ENCODE measurements at regions not wholly inside any gene's neighbourhood (a gene's known extent, or its start where the extent isn't known, plus 50 kb on each side); places are given as distances from the start of the nearest gene placed in this dataset.

DNA sequence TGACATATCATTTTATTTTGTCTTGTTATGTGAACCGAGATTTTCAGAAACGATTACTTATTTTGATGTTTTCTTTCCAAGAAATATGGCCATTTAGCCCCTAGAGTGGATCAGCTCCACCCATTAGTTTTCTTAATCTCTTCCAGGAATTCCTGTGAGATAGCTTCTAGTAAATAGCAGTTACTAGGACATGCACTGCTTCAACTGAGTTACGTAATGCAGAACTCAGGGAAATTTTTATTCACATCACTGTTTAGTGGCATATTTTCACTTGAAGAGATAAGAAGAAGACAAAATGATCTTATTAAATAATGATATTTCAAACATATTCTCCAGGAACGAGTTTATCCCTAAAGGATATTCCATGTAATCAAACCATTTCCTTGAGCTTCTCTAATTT, 573.5 kb upstream of the CNTNAP5 start:
- H3K4me3 Mint-ChIP-seq = no peak overlapping the region
- H3K9me3 Mint-ChIP-seq = peaks cover 15% of the 10 kb centered on the region; the same call in 1 of the 2 replicates
- ATAC-seq (no peak), DNase-seq (ENCODE audit: low spot score) (no peak)
- no peak overlapping the region for H3K27ac Mint-ChIP-seq
- H3K27me3 Mint-ChIP-seq (ENCODE audit: low read depth) = no peaks in the 10 kb centered on the region
- CTCF ChIA-PET = no interaction called here
- no peaks in the 10 kb centered on the region for H3K36me3 Mint-ChIP-seq
- POLR2A ChIA-PET = interaction anchor here (0.6 kb wide), 1 partner anchor 132 kb away, joined by 3 read pairs; no protein-coding TSS in a partner anchor
- H3K4me1 Mint-ChIP-seq = no peaks in the 10 kb centered on the region
- TF ChIP-seq SOX15 (CRISPR knock-in tag; IDR thresholded peaks at IDR 0.05) (no peak), NR2C2 (CRISPR knock-in tag; IDR thresholded peaks at IDR 0.05) (no peak), CREB1 (CRISPR knock-in tag; IDR thresholded peaks at IDR 0.05) (no peak), GABPB1 (CRISPR knock-in tag; IDR thresholded peaks at IDR 0.05) (no peak), FOXJ3 (CRISPR knock-in tag; IDR thresholded peaks at IDR 0.05; ENCODE audit: borderline replicate concordance) (no peak), NR1H2 (CRISPR knock-in tag; IDR thresholded peaks at IDR 0.05) (no peak), OVOL2 (CRISPR knock-in tag; IDR thresholded peaks at IDR 0.05; ENCODE audit: borderline replicate concordance) (no peak), TP53 (CRISPR knock-in tag; IDR thresholded peaks at IDR 0.05) (no peak)
- TF ChIP-seq, protein P1, sequence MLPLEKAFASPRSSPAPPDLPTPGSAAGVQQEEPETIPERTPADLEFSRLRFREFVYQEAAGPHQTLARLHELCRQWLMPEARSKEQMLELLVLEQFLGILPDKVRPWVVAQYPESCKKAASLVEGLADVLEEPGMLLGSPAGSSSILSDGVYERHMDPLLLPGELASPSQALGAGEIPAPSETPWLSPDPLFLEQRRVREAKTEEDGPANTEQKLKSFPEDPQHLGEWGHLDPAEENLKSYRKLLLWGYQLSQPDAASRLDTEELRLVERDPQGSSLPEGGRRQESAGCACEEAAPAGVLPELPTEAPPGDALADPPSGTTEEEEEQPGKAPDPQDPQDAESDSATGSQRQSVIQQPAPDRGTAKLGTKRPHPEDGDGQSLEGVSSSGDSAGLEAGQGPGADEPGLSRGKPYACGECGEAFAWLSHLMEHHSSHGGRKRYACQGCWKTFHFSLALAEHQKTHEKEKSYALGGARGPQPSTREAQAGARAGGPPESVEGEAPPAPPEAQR (CRISPR knock-in tag; IDR thresholded peaks at IDR 0.05) = no peak
- TF ChIP-seq, protein P2, sequence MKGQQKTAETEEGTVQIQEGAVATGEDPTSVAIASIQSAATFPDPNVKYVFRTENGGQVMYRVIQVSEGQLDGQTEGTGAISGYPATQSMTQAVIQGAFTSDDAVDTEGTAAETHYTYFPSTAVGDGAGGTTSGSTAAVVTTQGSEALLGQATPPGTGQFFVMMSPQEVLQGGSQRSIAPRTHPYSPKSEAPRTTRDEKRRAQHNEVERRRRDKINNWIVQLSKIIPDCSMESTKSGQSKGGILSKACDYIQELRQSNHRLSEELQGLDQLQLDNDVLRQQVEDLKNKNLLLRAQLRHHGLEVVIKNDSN (CRISPR knock-in tag; IDR thresholded peaks at IDR 0.05) = no peak
- TF ChIP-seq, protein P3, sequence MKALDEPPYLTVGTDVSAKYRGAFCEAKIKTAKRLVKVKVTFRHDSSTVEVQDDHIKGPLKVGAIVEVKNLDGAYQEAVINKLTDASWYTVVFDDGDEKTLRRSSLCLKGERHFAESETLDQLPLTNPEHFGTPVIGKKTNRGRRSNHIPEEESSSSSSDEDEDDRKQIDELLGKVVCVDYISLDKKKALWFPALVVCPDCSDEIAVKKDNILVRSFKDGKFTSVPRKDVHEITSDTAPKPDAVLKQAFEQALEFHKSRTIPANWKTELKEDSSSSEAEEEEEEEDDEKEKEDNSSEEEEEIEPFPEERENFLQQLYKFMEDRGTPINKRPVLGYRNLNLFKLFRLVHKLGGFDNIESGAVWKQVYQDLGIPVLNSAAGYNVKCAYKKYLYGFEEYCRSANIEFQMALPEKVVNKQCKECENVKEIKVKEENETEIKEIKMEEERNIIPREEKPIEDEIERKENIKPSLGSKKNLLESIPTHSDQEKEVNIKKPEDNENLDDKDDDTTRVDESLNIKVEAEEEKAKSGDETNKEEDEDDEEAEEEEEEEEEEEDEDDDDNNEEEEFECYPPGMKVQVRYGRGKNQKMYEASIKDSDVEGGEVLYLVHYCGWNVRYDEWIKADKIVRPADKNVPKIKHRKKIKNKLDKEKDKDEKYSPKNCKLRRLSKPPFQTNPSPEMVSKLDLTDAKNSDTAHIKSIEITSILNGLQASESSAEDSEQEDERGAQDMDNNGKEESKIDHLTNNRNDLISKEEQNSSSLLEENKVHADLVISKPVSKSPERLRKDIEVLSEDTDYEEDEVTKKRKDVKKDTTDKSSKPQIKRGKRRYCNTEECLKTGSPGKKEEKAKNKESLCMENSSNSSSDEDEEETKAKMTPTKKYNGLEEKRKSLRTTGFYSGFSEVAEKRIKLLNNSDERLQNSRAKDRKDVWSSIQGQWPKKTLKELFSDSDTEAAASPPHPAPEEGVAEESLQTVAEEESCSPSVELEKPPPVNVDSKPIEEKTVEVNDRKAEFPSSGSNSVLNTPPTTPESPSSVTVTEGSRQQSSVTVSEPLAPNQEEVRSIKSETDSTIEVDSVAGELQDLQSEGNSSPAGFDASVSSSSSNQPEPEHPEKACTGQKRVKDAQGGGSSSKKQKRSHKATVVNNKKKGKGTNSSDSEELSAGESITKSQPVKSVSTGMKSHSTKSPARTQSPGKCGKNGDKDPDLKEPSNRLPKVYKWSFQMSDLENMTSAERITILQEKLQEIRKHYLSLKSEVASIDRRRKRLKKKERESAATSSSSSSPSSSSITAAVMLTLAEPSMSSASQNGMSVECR (CRISPR knock-in tag; IDR thresholded peaks at IDR 0.05; ENCODE audit: borderline replicate concordance) = no peak
- TF ChIP-seq, protein P4, sequence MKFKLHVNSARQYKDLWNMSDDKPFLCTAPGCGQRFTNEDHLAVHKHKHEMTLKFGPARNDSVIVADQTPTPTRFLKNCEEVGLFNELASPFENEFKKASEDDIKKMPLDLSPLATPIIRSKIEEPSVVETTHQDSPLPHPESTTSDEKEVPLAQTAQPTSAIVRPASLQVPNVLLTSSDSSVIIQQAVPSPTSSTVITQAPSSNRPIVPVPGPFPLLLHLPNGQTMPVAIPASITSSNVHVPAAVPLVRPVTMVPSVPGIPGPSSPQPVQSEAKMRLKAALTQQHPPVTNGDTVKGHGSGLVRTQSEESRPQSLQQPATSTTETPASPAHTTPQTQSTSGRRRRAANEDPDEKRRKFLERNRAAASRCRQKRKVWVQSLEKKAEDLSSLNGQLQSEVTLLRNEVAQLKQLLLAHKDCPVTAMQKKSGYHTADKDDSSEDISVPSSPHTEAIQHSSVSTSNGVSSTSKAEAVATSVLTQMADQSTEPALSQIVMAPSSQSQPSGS (CRISPR knock-in tag; IDR thresholded peaks at IDR 0.05; ENCODE audit: borderline replicate concordance, low read depth) = no peak
- TF ChIP-seq, protein P5, sequence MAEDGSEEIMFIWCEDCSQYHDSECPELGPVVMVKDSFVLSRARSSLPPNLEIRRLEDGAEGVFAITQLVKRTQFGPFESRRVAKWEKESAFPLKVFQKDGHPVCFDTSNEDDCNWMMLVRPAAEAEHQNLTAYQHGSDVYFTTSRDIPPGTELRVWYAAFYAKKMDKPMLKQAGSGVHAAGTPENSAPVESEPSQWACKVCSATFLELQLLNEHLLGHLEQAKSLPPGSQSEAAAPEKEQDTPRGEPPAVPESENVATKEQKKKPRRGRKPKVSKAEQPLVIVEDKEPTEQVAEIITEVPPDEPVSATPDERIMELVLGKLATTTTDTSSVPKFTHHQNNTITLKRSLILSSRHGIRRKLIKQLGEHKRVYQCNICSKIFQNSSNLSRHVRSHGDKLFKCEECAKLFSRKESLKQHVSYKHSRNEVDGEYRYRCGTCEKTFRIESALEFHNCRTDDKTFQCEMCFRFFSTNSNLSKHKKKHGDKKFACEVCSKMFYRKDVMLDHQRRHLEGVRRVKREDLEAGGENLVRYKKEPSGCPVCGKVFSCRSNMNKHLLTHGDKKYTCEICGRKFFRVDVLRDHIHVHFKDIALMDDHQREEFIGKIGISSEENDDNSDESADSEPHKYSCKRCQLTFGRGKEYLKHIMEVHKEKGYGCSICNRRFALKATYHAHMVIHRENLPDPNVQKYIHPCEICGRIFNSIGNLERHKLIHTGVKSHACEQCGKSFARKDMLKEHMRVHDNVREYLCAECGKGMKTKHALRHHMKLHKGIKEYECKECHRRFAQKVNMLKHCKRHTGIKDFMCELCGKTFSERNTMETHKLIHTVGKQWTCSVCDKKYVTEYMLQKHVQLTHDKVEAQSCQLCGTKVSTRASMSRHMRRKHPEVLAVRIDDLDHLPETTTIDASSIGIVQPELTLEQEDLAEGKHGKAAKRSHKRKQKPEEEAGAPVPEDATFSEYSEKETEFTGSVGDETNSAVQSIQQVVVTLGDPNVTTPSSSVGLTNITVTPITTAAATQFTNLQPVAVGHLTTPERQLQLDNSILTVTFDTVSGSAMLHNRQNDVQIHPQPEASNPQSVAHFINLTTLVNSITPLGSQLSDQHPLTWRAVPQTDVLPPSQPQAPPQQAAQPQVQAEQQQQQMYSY (CRISPR knock-in tag; IDR thresholded peaks at IDR 0.05) = no peak
- TF ChIP-seq, protein P6, sequence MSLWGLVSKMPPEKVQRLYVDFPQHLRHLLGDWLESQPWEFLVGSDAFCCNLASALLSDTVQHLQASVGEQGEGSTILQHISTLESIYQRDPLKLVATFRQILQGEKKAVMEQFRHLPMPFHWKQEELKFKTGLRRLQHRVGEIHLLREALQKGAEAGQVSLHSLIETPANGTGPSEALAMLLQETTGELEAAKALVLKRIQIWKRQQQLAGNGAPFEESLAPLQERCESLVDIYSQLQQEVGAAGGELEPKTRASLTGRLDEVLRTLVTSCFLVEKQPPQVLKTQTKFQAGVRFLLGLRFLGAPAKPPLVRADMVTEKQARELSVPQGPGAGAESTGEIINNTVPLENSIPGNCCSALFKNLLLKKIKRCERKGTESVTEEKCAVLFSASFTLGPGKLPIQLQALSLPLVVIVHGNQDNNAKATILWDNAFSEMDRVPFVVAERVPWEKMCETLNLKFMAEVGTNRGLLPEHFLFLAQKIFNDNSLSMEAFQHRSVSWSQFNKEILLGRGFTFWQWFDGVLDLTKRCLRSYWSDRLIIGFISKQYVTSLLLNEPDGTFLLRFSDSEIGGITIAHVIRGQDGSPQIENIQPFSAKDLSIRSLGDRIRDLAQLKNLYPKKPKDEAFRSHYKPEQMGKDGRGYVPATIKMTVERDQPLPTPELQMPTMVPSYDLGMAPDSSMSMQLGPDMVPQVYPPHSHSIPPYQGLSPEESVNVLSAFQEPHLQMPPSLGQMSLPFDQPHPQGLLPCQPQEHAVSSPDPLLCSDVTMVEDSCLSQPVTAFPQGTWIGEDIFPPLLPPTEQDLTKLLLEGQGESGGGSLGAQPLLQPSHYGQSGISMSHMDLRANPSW (CRISPR knock-in tag; conservative IDR thresholded peaks at IDR 0.05; ENCODE audit: low read depth) = no peak
- TF ChIP-seq, protein P7, sequence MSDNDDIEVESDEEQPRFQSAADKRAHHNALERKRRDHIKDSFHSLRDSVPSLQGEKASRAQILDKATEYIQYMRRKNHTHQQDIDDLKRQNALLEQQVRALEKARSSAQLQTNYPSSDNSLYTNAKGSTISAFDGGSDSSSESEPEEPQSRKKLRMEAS (CRISPR knock-in tag; IDR thresholded peaks at IDR 0.05) = no peak

All from WTC11 (cell line).